HG02642 (cell line): ENCODE measurements at regions not wholly inside any gene's neighbourhood (a gene's known extent, or its start where the extent isn't known, plus 50 kb on each side); places are given as distances from the start of the nearest gene placed in this dataset.

ENCODE experiments used
- ATAC-seq: cut with Tn5 transposase; IDR thresholded peaks from one replicate; pipeline ENCODE4 v1.9.1; 2021; ENCODE audit warnings: mild to moderate bottlenecking; ENCODE audit not compliant: unreplicated experiment, poor library complexity

DNA sequence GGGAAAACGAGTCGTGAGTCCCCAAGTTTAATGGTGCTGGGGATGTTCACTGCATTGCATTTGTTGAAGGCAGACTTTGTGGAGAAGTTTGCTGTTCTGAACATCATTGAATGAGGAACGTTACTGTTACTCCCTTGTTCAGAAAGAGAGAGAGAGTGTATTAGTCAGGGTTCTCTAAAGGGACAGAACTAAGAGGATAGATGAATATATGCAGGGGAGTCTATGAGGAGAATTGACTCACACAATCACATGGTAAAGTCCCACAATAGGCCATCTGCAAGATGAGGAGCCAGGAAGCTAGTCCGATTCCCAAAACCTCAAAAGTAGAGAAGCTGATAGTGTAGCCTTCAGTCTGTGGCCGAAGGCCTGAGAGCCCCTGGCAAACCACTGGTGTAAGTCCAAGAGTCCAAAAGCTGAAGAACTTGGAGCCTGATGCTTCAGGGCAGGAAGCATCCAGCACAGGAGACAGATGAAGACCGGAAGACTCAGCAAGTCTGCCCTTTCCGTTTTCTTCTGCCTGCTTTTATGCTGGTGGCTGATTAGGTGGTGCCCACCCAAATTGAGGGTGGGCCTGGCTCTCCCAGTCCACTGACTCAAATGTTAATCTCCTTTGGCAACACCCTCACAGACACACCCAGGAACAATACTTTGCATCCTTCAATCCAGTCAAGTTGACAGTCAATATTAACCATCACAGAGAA is 223.5 kb upstream of the PCSK2 start:
- ATAC-seq, result no peak

DNA sequence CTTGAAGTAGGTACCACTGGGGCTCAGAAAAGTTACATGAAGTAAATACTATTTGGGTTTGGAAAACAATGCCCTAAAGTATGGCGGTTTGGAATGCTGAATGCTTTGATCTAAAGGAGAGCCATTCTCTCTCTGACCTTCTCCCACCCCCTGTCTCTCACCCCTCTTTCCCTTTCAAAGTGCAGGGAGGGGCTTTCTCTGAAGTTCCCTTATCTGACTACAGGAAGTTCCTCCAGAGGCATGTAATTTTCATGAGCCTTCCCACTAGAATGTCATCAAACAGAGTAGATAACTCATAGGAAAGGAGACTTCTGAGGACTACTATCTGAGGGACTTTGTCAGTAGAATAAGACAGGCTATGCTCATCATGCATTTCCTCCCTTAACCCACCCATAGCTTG is 216.7 kb upstream of the PCSK2 start:
- ATAC-seq, result no peak

DNA sequence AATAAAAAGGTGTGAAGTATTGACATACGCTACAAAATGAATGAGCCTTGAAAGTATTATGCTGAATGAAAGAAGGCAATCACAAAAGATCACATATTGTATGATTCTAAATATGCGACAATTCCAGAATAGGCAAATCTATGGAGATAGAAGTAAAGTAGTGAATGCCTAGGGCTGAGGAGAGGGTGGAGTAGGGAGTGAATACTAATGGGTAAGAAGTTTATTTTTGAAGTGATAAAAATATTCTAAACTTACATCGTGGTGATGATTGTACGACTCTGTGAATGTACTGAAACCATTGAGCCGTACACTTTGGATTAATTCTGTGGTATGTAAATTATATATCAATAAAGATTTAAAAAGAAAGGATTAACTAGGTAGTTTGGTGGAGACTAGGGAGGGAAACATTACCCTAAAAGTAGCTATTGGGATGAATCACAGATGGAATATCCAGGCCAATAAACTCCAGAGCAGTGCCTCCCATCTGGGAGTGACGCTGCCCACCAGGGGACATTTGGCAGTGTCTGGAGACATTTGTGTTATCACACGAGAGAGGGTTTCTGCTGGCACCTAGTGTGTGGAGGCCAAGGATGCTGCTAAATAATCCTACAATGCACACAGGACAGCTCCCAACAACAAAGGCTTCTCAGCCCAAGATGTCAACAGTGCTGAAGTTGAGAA is 214.2 kb upstream of the PCSK2 start:
- ATAC-seq, result no peak

DNA sequence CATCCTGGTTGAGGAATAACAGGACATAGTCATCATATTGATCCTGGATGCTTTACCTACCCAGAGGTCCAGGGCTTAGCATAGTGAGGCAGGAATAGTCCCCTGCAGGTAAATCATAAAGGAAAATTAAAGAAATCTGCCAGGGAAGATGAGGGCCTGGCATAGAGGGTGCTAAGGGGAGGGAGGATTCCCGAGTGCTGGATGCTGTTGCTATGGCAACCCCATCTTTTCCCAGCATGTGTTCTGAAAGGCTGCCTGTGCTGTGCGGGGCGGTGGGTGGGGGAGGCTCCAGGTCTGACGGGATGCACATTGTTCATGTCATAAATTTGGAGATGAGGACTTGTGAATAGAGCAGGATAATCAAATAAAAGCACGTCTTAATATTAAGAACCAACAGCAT is 212.6 kb upstream of the PCSK2 start:
- no peak for ATAC-seq

DNA sequence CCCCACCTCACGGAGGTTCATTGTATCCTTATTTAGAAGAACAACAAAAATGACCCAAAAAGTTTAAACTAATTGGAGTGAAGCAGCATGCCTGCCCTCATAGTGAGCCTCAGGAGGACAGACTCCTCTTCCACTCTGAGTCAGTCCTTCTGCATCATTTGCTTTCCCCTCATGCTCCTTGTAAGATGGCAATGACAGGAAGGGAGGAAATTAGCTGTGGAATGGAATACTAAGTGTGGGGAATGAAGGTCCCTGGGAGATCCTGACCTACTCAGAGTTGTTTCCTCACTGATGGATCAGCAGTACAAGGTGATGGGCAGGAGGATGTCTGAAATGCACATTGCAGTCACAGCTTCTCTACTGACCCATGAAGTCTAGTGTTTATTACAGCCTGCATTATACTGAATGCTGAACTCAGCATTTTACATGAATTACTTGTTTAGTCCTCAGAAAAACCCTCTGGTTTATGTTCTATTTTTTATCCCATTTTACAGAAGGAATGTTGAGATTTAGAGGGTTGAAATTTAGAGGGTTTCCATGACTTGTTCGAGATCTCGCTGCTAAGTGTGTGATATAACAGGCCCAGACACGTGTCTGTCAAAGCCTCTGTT is 212.0 kb upstream of the PCSK2 start:
- ATAC-seq, result no peak

DNA sequence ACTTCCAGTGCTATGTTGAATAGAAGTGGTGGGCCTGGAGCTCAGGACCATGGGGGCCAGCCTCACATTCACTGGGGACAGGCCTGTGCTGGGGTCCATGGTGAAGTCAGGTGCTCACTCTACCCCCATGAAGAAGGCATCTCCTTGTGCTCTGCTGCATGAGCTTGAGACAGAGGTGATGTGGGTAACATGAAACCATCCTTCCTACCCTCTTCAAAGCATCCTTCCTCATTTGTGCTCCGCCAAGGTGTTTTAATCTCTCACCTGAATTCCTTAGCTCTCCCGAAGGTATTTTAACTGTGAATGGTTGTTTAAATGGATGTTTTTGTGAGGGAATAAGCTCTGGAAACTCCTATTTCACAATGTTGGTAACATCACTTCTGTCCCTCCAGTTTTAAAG is 209.6 kb upstream of the PCSK2 start:
- no peak for ATAC-seq

DNA sequence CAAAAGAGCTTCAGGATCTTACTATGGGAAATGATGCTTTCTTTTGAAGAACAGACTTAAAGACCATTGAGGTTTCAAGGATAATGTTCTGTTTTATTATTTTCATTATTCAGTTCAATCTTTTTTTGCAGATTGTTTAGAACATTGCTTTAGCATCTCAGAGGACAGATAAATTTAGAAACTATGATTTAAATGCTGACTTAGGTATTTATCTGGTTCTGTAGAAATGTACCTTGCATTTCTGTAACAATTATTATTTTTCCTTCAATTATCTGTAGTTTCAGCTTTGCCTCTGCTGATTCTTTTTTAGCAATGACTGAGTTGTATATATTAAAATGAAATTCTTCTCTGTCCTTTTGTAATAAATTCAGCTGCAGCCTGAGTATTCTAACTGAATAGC is 205.4 kb upstream of the PCSK2 start:
- no peak for ATAC-seq

DNA sequence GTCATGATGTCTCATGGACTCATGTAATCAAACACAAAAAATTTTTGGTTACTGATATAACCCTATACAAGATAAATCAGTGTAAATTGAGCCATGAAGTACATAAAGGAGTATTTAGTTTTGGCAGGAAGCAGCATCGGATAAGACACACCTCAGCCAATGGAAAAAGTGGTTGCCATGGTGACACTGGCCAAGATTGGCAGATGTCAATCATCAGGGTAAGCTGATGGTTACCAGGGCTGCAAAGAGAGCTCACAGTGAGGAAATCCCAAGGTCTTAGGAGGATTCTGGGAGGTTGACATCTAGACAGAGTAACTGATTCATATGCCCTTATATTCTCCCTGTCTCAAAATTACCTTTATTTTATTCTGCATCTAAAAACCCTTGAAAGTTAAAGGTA is 203.8 kb upstream of the PCSK2 start:
- ATAC-seq, result no peak

DNA sequence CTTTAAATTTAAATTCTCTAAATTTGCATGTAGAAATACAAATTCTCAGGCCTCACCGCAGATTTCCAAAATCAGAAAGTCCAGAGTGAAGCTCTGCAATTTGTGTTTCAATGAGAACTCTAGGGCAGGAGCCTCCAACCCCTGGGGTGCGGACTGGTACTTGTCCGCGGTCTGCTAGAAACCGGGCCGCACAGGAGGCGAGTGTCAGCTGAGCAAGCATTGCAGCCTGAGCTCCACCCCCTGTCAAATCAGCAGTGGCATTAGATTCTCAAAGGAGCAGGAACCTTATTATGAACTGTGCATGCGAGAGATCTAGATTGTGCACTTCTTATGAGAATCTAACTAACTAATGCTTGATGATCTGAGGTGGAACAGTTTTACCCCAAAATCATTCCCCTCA is 203.0 kb upstream of the PCSK2 start:
- ATAC-seq, result no peak

DNA sequence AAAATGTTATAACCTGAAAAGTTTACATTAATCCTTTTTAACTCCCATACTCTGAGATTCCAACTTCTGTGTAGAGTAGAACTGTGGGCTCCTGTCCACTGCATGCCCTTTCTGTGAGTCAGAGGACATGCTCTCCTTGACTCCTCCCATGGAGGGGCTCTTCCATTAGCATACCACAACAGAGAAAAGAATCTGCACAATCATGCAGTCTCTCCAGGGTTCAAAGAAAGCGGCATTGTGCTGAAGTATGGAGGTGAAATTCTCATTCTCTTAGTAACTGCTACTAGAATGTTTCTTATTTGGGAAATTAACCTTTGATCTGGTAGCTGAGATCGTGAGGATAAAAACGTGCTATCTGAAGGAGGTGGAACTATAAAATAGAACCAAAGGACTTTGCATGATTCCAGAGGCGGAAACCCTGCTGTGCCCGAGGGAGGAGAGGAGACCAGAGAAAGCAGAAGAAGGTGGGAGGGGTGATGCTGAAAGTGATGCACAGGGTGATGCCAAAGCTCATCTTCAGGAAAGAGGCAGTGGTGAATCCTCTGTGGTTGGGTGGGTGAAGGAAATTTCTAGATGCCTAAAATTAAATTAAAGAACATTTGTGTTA is 202.2 kb upstream of the PCSK2 start:
- ATAC-seq, result no peak

DNA sequence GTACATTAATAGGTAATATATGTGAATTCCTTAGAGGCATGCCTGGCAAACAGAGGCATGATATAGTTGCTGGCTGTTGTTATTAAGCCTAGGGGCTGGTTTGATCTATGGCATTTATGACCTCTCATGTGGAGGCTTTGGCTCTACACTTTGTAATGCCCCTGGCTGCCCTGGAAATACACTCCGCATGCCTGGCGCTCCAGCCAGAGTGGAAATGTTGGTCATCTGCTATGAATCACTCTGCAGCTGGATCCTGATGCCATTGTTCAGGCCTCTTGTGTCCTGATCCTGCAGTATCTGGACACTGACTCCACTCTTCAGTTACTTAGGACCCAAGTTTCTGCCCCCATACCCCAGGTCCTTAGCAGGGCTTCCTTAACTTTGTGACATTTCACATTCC is 200.5 kb upstream of the PCSK2 start:
- no peak for ATAC-seq

DNA sequence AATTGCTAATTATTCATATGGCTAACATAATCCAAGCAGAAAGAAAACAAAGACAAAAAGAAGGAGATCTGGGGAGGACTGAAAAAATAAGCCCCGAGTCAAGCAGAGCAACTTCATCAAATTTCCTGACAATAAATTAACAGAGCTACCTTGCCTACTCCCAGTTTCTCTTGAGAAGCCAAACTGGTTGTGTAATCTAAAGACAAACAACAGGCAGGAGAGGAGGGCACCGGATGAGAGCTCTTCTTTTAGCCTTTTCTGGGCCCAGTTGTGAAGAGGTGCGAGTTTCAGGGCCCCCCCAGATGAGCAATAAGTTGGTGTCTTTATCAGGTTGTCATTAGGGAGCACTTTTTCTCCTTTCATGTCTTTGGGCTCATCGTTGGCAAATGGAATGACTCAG is 197.1 kb upstream of the PCSK2 start:
- no peak for ATAC-seq

DNA sequence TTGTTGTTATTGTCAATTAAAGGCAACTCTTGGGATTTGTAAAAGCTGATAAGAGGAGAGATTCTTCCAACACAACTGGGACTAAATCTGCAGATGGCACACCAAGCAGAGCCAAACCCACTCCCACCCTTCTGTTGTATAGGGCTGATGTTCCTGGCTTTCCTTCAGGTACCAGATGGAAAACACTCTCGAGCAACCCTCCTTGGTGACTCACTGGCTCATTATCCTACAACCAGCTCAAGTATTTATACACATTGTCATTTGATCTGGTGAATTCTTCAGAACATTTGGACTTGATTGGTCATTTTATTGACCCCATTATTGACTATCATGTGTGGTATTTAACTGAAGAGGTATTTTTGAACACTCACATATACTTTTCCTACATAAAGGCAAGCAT is 190.3 kb upstream of the PCSK2 start:
- no peak for ATAC-seq

DNA sequence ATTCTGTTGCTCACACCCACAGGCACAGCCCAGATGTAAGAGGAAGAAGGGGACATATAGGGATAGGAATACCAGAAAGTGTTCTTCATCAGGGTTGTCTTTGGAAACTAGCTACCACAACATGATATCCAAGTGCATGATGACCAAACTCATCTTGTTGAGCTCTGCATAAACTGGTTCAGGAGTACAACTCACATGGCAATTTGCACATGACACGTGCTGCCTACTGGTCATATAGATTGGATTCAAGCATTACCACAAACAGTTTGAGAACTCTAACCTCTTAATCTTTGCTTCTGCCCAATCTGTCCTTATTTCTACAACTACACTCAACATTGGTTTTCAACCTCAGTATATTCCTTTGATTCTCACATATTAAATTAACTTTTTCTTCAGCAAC is 184.7 kb upstream of the PCSK2 start:
- ATAC-seq, result no peak

DNA sequence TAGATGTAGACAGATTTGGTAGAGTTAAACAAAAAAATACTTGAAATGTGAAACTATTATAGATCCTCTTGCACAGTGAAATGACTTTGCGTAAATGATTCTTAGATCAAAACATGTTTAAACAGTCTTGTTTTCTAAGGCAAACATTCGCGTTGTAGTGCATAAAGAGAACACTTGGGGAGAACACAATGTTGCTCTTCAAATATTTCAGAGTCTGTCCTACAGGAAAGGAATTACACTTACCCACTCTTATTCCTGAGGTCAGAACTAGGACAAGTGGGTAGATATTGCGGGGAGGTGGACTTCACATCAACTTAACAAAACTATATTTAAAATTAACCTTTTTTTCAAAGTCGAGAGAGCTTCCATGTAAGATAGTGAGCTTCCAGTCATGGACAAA is 183.5 kb upstream of the PCSK2 start:
- ATAC-seq, result no peak

DNA sequence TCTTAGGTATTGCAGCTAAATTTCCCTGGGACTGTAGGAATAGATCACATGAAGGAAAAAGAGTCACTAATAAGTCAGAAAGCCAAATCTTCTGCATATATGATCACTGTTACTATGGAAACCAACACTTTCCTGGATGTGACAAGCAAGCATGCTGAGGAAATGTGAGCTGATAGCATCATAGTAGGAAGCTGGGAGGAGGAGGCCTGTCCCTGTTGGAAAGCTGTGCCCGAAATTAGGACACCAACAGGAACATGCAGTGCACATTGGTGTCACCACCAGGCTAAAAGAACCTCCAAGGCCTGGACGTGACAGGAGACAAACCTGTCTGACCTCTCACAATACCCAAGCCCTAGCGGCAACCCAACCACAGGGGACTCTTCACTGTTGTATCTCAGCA is 181.9 kb upstream of the PCSK2 start:
- no peak for ATAC-seq

DNA sequence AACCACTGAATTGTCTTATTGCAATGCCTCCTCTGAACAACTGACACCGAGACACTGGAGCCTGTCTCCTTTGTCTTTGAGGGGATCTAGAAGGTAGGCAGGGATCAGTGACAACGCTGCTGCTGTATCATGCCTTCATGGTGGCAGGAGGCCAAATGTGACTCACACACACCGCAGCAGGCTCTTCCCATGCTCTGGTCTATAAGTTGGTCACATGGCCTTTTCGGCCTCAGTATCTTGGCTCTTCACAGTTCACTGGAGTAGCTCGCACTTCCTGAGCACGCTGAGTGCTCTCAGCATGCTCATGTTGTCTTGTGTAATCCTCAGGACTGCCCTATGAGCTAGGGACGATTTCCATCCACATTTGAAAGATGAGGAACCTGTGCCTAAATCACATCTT is 167.4 kb upstream of the PCSK2 start:
- no peak for ATAC-seq

DNA sequence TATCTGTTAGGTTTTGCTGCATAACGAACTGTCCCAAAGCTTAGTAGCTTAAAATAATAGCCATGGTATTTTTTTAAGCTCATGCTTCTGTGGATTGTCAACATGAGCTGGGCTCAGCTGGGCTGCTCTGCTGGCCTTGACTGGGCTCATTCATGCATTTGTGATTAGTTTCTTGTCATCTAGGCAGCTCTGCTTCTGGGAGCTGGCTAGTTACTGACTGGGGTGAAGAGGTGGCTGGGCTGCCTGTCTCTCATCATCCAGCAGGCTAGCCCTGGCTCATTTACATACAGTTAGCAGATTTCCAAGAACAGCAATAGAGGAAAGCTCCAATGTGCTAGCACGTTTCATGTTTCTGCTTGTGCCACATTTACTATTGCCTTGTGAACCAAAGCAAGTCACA is 165.1 kb upstream of the PCSK2 start:
- no peak for ATAC-seq

DNA sequence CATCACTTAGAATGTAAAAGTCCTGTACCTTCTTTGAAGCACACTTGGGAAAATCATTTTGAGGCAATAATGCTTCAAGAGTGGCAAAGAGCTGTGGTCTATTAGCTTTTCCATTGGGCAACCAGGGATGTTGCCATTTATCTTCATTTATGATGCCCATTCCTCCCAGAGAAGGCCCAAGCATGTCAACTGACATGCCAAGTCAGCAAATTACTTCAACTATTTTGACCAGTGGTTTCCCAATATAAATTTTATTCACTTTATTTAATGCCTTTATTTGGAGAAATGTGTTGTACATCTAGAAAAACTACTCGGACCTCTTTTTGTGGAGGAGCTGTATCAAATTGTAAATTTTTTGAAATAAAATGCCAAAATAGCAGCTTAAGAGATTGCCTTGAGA is 164.1 kb upstream of the PCSK2 start:
- ATAC-seq, result no peak

DNA sequence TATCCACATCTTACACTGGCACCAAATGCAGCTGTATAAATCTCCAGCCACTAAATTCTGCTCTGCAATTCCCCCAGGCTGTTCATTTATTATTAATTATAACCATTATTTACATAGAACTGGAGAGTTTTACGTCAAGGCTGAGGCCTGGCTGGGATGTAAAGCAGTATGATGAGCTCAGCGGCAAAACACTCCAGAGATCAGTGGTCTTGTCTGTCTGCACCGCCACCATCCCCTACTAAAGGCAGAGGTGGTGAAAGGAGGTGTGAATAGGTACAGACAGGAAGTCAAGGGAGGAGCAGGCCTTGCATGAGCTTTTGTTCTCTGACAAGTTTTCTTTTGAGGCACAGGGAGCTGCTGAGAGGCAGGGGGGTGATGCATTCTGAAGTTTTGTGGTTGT is 159.9 kb upstream of the PCSK2 start:
- no peak for ATAC-seq

DNA sequence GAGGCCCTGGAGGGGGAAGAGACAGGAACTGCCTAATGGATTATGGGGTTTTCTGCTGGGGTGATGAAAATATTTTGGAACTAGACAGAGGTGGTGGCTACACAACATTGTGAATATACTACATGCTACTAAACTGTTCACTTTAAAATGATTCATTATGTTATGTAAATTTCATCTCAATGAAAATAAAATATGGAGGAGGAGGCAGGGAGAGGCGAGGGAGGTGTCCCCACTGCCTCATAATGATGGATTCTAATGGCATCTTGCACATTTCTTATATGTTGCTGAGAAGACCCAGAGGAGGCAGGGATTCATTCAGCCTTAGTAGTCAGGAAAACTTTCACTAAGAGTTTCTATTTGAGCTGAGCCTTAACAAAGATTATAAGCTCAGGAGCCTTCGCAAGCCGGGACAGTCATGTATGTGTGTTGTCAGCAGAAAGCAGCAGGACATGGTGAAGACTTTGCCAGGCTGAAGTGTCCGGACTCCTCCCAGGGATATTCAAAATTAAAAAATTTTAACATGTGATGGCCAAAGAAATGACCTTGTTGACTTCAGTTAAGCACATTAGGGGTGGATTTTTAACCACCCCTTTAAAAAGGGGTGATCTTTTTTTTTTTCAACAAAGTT is 158.6 kb upstream of the PCSK2 start:
- no peak for ATAC-seq
